Breast epithelium (tissue), 4 donors: ENCODE measurements at regions not wholly inside any gene's neighbourhood (a gene's known extent, or its start where the extent isn't known, plus 50 kb on each side); places are given as distances from the start of the nearest gene placed in this dataset.

Experiments
- DNase-seq, 2 donors: peaks; one replicate each; pipeline ENCODE4 v3.0.0-alpha.2; 2019; ENCODE audit warnings: low spot score in 2 of 2
- H3K27ac ChIP-seq, 2 donors: fragments of 200-600 bp; sonication (generic) in 1 of 2; one replicate each; pipeline ENCODE4 v1.5.1; 2016 to 2019; ENCODE audit warnings: mild to moderate bottlenecking in 1 of 2
- H3K27me3 ChIP-seq, 2 donors: fragments of 200-600 bp; sonication (generic) in 1 of 2; one replicate each; pipeline versions ENCODE4 v1.5.1 to v1.6.0; 2017 to 2019; ENCODE audit warnings: control low read depth in 1 of 2, mild to moderate bottlenecking in 1 of 2
- H3K36me3 ChIP-seq: fragments of 200-600 bp; one replicate; pipeline ENCODE4 v1.5.1; 2019
- H3K4me1 ChIP-seq, 2 donors: fragments of 200-600 bp; sonication (generic); one replicate each; pipeline ENCODE4 v1.5.1; 2016 to 2019; ENCODE audit warnings: control low read depth in 1 of 2
- H3K4me3 ChIP-seq, 3 donors: fragments of 200-600 bp; sonication (generic); 1 replicate in 2 of 3; 2 replicates in 1 of 3; pipeline ENCODE4 v1.5.1; 2016 to 2019; ENCODE audit warnings: mild to moderate bottlenecking in 3 of 3, moderate library complexity in 2 of 3
- H3K9me3 ChIP-seq, 2 donors: fragments of 200-600 bp; sonication (generic) in 1 of 2; one replicate each; pipeline ENCODE4 v1.5.1; 2016 to 2019; ENCODE audit warnings: control low read depth in 1 of 2
- POLR2A ChIP-seq: fragments of 450-650 bp; IDR thresholded peaks from one replicate; pipeline ENCODE4 v1.6.1; 2016; ENCODE audit warnings: antibody characterized with exemption, mild to moderate bottlenecking, moderate library complexity
- POLR2AphosphoS5 ChIP-seq, 3 donors: sonication (generic); formaldehyde crosslinking; IDR thresholded peaks; one replicate each; pipeline ENCODE4 v1.6.1; 2017; ENCODE audit warnings: antibody characterized with exemption in 3 of 3
- intact Hi-C: fragments of 100-400 bp; cut with DNase I; formaldehyde crosslinking; loops from one replicate; pipeline ENCODE4 v1.15.1; 2023; ENCODE audit warnings: low total_unique reads
- TF ChIP-seq, protein P1 (sequence below), 3 donors: fragments of 450-650 bp; IDR thresholded peaks; one replicate each; pipeline ENCODE4 v1.5.1; 2016 to 2017; ENCODE audit warnings: antibody characterized with exemption in 3 of 3, mild to moderate bottlenecking in 3 of 3, moderate library complexity in 3 of 3

DNA sequence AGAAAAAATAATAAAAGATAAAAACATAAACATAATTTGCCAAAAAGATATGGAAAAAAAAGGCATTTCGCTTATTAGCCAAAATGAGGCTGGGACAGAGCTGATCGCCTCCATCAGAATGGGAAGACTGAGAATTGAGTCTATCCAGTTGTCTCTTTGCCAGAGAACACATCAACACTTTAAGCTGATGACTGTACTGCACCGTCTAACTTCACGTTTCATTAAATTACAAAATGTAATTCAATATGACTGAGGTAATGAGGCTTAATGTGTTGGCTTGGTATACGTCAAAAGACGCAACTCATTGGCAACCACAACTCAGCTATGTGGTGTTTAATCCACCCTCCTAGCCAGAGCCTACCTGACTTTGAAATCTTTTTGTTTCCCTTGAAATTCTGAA lies 462.7 kb upstream of the CD180 start:
- H3K4me1 ChIP-seq = no peaks in the 10 kb centered on the region
- H3K36me3 ChIP-seq = no peaks in the 10 kb centered on the region
- no peak for DNase-seq
- no peak overlapping the region for H3K27ac ChIP-seq
- intact Hi-C loops = no loop called here
- H3K4me3 ChIP-seq = no peak overlapping the region
- no peaks in the 10 kb centered on the region for H3K27me3 ChIP-seq
- TF ChIP-seq POLR2A (no peak), POLR2AphosphoS5 (IDR thresholded peaks at IDR 0.05) (no peak)
- TF ChIP-seq, protein P1, sequence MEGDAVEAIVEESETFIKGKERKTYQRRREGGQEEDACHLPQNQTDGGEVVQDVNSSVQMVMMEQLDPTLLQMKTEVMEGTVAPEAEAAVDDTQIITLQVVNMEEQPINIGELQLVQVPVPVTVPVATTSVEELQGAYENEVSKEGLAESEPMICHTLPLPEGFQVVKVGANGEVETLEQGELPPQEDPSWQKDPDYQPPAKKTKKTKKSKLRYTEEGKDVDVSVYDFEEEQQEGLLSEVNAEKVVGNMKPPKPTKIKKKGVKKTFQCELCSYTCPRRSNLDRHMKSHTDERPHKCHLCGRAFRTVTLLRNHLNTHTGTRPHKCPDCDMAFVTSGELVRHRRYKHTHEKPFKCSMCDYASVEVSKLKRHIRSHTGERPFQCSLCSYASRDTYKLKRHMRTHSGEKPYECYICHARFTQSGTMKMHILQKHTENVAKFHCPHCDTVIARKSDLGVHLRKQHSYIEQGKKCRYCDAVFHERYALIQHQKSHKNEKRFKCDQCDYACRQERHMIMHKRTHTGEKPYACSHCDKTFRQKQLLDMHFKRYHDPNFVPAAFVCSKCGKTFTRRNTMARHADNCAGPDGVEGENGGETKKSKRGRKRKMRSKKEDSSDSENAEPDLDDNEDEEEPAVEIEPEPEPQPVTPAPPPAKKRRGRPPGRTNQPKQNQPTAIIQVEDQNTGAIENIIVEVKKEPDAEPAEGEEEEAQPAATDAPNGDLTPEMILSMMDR (IDR thresholded peaks at IDR 0.05) = no peak
- no peaks in the 10 kb centered on the region for H3K9me3 ChIP-seq

DNA sequence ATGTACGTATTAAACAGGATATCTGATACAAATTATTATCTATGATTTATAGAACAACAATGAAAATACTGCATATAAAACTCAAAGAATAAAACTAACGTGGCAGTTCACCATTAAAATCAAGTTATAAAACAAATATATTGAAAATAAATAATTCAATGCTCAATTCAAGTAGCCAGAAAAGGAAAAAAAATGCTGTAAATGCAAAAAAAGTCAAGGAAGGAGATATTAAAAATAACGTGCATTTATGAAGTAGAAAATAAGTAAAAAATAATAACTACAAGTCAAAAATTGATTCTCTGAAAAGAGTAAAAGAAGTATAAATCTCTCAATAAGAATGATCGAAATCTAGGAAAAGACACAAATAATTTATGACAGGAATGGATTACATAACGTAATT lies 460.5 kb upstream of the CD180 start:
- TF ChIP-seq POLR2AphosphoS5 (IDR thresholded peaks at IDR 0.05) (no peak), POLR2A (no peak)
- TF ChIP-seq, protein P1 (IDR thresholded peaks at IDR 0.05) = no peak
- Histone ChIP-seq H3K9me3 (no peaks in the 10 kb centered on the region), H3K27me3 (no peaks in the 10 kb centered on the region), H3K4me1 (no peaks in the 10 kb centered on the region), H3K27ac (no peak overlapping the region), H3K36me3 (no peaks in the 10 kb centered on the region), H3K4me3 (no peak overlapping the region)
- DNase-seq = no peak
- intact Hi-C loops = no loop called here

DNA sequence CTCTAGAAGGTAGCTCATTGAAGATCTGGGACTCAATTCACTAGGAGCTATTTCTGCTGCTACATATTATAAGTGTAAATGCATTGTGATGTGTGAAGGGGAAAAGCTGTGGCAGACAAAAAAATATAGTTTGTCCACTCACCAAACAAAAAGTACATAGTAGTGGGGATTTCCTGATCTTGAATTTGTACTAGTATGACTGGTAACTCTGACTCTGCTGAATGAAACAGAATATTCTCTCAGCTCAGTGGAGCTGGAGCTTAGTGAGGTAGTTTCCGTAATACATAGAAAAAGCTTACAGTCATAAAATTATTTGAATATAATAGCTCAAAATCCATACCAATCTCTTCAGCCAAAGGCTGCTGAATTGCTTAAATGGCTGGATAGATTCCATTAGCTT lies 455.6 kb upstream of the CD180 start:
- H3K9me3 ChIP-seq = no peaks in the 10 kb centered on the region
- intact Hi-C loops = no loop called here
- no peak for TF ChIP-seq POLR2A
- TF ChIP-seq, protein P1 (IDR thresholded peaks at IDR 0.05) = no peak
- no peak for TF ChIP-seq POLR2AphosphoS5 (IDR thresholded peaks at IDR 0.05)

DNA sequence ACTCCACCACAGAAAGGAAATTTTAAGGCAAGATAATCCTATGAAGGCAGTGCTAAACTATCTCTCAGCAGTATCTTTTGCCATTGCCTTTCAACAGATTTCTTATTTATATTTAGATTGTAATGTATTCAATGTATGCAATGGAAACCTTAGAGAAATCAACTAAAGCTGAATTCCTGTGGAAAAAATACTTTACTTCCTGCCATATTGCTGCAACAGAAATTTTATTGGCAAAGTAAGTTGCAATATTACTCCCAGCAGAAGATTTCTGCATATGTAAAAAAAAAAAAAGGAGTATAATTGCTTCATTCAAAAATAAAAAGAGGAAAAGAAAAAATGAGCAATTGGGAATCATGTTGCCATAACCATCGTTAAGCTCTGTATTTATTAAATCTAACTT lies 454.6 kb upstream of the CD180 start:
- Histone ChIP-seq H3K27me3 (no peaks in the 10 kb centered on the region), H3K4me1 (peaks cover 0 to 8% of the 10 kb centered on the region in 2 donors), H3K27ac (no peak overlapping the region), H3K9me3 (no peaks in the 10 kb centered on the region), H3K36me3 (no peaks in the 10 kb centered on the region), H3K4me3 (no peak overlapping the region)
- no peak for DNase-seq
- TF ChIP-seq POLR2A (no peak), POLR2AphosphoS5 (IDR thresholded peaks at IDR 0.05) (no peak)
- TF ChIP-seq, protein P1 (IDR thresholded peaks at IDR 0.05) = no peak
- intact Hi-C loops = no loop called here

More for the DNA sequence above, 455.6 kb upstream of the CD180 start:
- no peaks in the 10 kb centered on the region for H3K36me3 ChIP-seq
- no peak overlapping the region for H3K27ac ChIP-seq
- no peak overlapping the region for H3K4me3 ChIP-seq
- H3K4me1 ChIP-seq = peaks cover 0 to 8% of the 10 kb centered on the region in 2 donors
- H3K27me3 ChIP-seq = no peaks in the 10 kb centered on the region
- DNase-seq = no peak

GRCh38 chr5:67648201-67648671 lies 451.6 kb upstream of the CD180 start:
- intact Hi-C loops = no loop called here
- Histone ChIP-seq H3K27ac (peak overlapping the region; percentile 52 to 66), H3K36me3 (no peaks in the 10 kb centered on the region), H3K4me1 (peaks cover 0 to 8% of the 10 kb centered on the region in 2 donors), H3K4me3 (peak overlapping the region in 1 of 3 donors; percentile 23), H3K27me3 (no peaks in the 10 kb centered on the region), H3K9me3 (peaks cover 0 to 5% of the 10 kb centered on the region in 2 donors)
- no peak for TF ChIP-seq POLR2A
- TF ChIP-seq POLR2AphosphoS5 (IDR thresholded peaks at IDR 0.05) = peak in 2 of 3 donors; percentile 56 to 81
- peak; percentile 58 to 74 for DNase-seq

DNA sequence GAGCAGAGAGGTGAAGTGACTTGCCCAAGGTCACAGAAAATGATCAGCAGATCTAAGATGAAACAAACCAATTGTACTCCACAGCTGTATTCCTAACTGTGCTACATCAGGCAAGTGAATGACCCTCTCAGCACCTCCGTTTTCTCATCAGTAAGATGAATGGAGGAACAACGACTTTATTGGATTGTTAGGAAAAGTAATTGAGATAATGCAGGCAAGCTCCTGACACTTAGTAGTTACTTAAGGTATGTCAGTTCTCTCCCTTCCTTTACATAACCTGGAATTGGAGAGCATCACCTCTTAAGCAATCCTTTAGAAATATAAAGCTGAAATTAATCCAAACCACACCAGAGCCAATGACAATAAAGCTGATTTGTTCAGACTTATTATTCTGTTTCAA lies 451.2 kb upstream of the CD180 start:
- Histone ChIP-seq H3K9me3 (peaks cover 0 to 5% of the 10 kb centered on the region in 2 donors), H3K4me3 (peak overlapping the region in 1 of 3 donors; percentile 23), H3K4me1 (peaks cover 0 to 8% of the 10 kb centered on the region in 2 donors), H3K27ac (peak overlapping the region; percentile 52 to 66), H3K27me3 (no peaks in the 10 kb centered on the region), H3K36me3 (no peaks in the 10 kb centered on the region)
- DNase-seq = no peak
- TF ChIP-seq POLR2A (no peak), POLR2AphosphoS5 (IDR thresholded peaks at IDR 0.05) (no peak)
- TF ChIP-seq, protein P1 (IDR thresholded peaks at IDR 0.05) = no peak
- intact Hi-C loops = no loop called here
